HepG2 (cell line): ENCODE measurements at regions not wholly inside any gene's neighbourhood (a gene's known extent, or its start where the extent isn't known, plus 50 kb on each side); places are given as distances from the start of the nearest gene placed in this dataset.

Source experiments
- CHD4 ChIP-seq: fragments of 200-600 bp; sonication (generic); IDR thresholded peaks from 2 replicates; pipeline ENCODE4 v1.7.0; 2017; ENCODE audit warnings: mild to moderate bottlenecking, low read length, borderline replicate concordance
- CTCF ChIP-seq: sonication (generic); formaldehyde crosslinking; IDR thresholded peaks from 2 replicates; pipeline ENCODE4 v1.5.0; 2020; ENCODE audit warnings: mild to moderate bottlenecking, missing genetic modification reagents, moderate library complexity
- FOXK1 ChIP-seq: sonication (generic); formaldehyde crosslinking; IDR thresholded peaks from 2 replicates; pipeline ENCODE4 v1.4.0; 2020; ENCODE audit warnings: low read depth, missing genetic modification reagents, borderline replicate concordance
- HDAC2 ChIP-seq: sonication (generic); formaldehyde crosslinking; IDR thresholded peaks from 2 replicates; pipeline ENCODE4 v1.4.0; 2020; ENCODE audit warnings: missing genetic modification reagents
- NFE2 ChIP-seq: sonication (generic); formaldehyde crosslinking; IDR thresholded peaks from 2 replicates; pipeline ENCODE4 v1.4.0; 2020; ENCODE audit warnings: missing genetic modification reagents
- NR2F6 ChIP-seq, 2 experiments: IDR thresholded peaks; 2 replicates each; pipeline ENCODE4 v1.6.1; 2016; ENCODE audit warnings: antibody characterized with exemption in 1 of 2, mild to moderate bottlenecking in 1 of 2
- PHF20 ChIP-seq: sonication (generic); formaldehyde crosslinking; IDR thresholded peaks from 2 replicates; pipeline ENCODE4 v1.5.0; 2020; ENCODE audit warnings: mild to moderate bottlenecking, missing genetic modification reagents
- POLR2AphosphoS5 ChIP-seq: IDR thresholded peaks from 2 replicates; pipeline ENCODE4 v1.6.1; 2012; ENCODE audit warnings: low read depth, low read length
- RAD21 ChIP-seq: fragments of 450-650 bp; formaldehyde crosslinking; IDR thresholded peaks from 2 replicates; pipeline ENCODE4 v1.5.0; 2020; ENCODE audit warnings: mild to moderate bottlenecking
- SIN3A ChIP-seq: IDR thresholded peaks from 2 replicates; pipeline ENCODE4 v1.6.1; 2011; ENCODE audit warnings: low read depth, mild to moderate bottlenecking, control low read depth, low read length, borderline replicate concordance
- SIN3B ChIP-seq: fragments of 150-350 bp; IDR thresholded peaks from 2 replicates; pipeline ENCODE4 v1.6.1; 2014; ENCODE audit warnings: low read length
- ZNF605 ChIP-seq: sonication (generic); formaldehyde crosslinking; IDR thresholded peaks from 2 replicates; pipeline ENCODE4 v1.8.0; 2022; ENCODE audit warnings: mild to moderate bottlenecking, missing genetic modification reagents
- ZNF720 ChIP-seq: sonication (generic); formaldehyde crosslinking; IDR thresholded peaks from 2 replicates; pipeline ENCODE4 v1.4.0; 2020; ENCODE audit warnings: missing genetic modification reagents

GRCh38 chr12:102603021-102603420 lies 122.7 kb upstream of the IGF1 start:
- TF ChIP-seq HDAC2 (no peak), NR2F6 (IDR thresholded peaks at IDR 0.05) (no peak), NR2F6 (CRISPR knock-in tag; IDR thresholded peaks at IDR 0.05) (no peak), SIN3A (no peak), CTCF (CRISPR knock-in tag) (no peak), CHD4 (no peak), NFE2 (CRISPR knock-in tag) (no peak), ZNF605 (no peak), SIN3B (no peak), PHF20 (CRISPR knock-in tag) (no peak), RAD21 (CRISPR knock-in tag) (no peak), POLR2AphosphoS5 (no peak), ZNF720 (CRISPR knock-in tag) (no peak), FOXK1 (CRISPR knock-in tag) (no peak)
